Panc1 (cell line): ENCODE measurements at regions not wholly inside any gene's neighbourhood (a gene's known extent, or its start where the extent isn't known, plus 50 kb on each side); places are given as distances from the start of the nearest gene placed in this dataset.

Source experiments
- SIN3A ChIP-seq: IDR thresholded peaks from 2 replicates; pipeline ENCODE4 v1.6.1; 2012; ENCODE audit warnings: low read depth, mild to moderate bottlenecking, low read length, moderate library complexity, borderline replicate concordance; ENCODE audit not compliant: insufficient read depth
- TCF7L2 ChIP-seq: IDR thresholded peaks from 2 replicates; pipeline ENCODE4 v1.6.1; 2011; ENCODE audit warnings: mild to moderate bottlenecking, low read depth, low read length, inconsistent platforms
- TF ChIP-seq, protein P1 (sequence below): fragments of 450-650 bp; IDR thresholded peaks from 2 replicates; pipeline ENCODE4 v1.5.1; 2017; ENCODE audit warnings: mild to moderate bottlenecking

DNA sequence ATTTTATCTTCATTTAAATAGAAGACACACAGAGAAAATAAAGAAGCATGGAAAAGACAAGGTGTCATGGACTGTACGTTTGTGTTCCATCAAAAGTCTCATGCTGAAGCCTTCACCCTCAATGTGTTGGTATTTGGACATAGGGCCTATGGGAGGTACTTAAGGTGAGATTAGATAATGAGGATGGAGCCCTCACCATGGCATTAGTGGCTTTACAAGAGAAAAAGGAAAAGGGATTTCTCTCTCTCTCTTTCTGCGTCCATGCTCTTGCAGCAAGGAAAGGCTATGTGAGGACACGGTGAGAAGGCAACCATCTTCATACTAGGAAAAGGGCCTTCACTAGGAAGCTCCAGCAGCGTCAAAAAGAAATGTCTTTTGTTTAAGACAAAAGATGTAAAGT, 797.0 kb upstream of the CDH10 start:
- TF ChIP-seq, protein P1, sequence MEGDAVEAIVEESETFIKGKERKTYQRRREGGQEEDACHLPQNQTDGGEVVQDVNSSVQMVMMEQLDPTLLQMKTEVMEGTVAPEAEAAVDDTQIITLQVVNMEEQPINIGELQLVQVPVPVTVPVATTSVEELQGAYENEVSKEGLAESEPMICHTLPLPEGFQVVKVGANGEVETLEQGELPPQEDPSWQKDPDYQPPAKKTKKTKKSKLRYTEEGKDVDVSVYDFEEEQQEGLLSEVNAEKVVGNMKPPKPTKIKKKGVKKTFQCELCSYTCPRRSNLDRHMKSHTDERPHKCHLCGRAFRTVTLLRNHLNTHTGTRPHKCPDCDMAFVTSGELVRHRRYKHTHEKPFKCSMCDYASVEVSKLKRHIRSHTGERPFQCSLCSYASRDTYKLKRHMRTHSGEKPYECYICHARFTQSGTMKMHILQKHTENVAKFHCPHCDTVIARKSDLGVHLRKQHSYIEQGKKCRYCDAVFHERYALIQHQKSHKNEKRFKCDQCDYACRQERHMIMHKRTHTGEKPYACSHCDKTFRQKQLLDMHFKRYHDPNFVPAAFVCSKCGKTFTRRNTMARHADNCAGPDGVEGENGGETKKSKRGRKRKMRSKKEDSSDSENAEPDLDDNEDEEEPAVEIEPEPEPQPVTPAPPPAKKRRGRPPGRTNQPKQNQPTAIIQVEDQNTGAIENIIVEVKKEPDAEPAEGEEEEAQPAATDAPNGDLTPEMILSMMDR, result no peak
- TF ChIP-seq SIN3A, result no peak
- no peak for TF ChIP-seq TCF7L2
